ENCODE measurements at regions not wholly inside any gene's neighbourhood (a gene's known extent, or its start where the extent isn't known, plus 50 kb on each side); places are given as distances from the start of the nearest gene placed in this dataset.

DNA sequence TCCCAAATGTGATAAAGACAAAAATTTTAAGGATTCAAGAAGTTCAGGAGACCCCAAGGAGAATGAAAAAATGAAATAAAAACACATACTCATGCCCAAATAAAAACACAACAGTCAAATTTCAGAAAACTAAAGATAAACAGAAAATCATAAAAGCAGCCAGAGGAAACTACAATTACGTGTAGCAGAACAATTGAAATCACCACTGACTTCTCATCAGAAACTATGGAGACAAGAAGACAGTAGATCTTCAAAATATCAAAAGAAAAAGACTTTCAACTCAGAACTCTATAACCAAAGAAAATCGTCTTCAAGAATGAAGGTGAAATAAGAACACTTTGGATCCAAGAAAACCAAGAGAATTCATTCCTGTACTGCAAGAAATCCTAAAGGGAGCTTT is 54.9 kb downstream of the DIO3 start:
- WGBS, 2 donors = 74 to 76% methylated on average over 2 of the region's 2 CpGs
- Histone ChIP-seq H3K27ac (ENCODE audit: low read depth in 2 of 2, low read length in 1 of 2) (no peak overlapping the region), H3K36me3 (ENCODE audit: control insufficient read depth in 2 of 2, insufficient read depth in 2 of 2, low read length in 1 of 2) (no peaks in the 10 kb centered on the region), H3K9me3 (ENCODE audit: control insufficient read depth in 2 of 2, insufficient read depth in 1 of 2, low read depth in 1 of 2, low read length in 1 of 2) (no peaks in the 10 kb centered on the region), H3K4me1 (ENCODE audit: control insufficient read depth in 2 of 2, insufficient read depth in 2 of 2, low read length in 1 of 2) (no peaks in the 10 kb centered on the region), H3K27me3 (ENCODE audit: control insufficient read depth in 1 of 2, insufficient read depth in 2 of 2, low read length in 2 of 2) (no peaks in the 10 kb centered on the region), H3K4me3 (ENCODE audit: low read depth in 1 of 2, low read length in 2 of 2) (no peak overlapping the region)

DNA sequence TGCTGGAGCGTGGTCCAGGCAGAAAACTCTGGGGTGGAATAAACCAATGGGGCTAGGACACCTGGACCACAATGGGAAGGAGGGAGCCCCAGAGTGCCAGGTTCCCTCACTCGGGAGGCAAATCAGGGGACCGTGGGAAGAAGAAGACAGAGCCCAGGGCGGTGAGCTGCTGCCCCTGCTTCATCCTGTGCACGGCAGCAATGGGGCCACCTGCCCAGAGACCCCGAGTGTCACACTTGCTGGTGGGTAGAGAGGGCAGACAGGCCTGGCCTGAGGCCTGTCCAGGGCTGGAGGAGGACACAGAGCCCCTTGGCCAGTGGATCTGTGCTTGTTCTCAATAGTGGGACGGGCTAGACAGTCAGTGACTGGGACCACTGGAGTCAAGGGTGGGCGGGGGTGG is 58.2 kb downstream of the DIO3 start:
- Histone ChIP-seq H3K4me3 (ENCODE audit: low read depth in 1 of 2, low read length in 2 of 2) (no peak overlapping the region), H3K9me3 (ENCODE audit: control insufficient read depth in 2 of 2, insufficient read depth in 1 of 2, low read depth in 1 of 2, low read length in 1 of 2) (no peaks in the 10 kb centered on the region), H3K27me3 (ENCODE audit: control insufficient read depth in 1 of 2, insufficient read depth in 2 of 2, low read length in 2 of 2) (no peaks in the 10 kb centered on the region), H3K4me1 (ENCODE audit: control insufficient read depth in 2 of 2, insufficient read depth in 2 of 2, low read length in 1 of 2) (no peaks in the 10 kb centered on the region), H3K36me3 (ENCODE audit: control insufficient read depth in 2 of 2, insufficient read depth in 2 of 2, low read length in 1 of 2) (no peaks in the 10 kb centered on the region), H3K27ac (ENCODE audit: low read depth in 2 of 2, low read length in 1 of 2) (no peak overlapping the region)
- WGBS, 2 donors = 86% methylated on average over 8 of the region's 8 CpGs

DNA sequence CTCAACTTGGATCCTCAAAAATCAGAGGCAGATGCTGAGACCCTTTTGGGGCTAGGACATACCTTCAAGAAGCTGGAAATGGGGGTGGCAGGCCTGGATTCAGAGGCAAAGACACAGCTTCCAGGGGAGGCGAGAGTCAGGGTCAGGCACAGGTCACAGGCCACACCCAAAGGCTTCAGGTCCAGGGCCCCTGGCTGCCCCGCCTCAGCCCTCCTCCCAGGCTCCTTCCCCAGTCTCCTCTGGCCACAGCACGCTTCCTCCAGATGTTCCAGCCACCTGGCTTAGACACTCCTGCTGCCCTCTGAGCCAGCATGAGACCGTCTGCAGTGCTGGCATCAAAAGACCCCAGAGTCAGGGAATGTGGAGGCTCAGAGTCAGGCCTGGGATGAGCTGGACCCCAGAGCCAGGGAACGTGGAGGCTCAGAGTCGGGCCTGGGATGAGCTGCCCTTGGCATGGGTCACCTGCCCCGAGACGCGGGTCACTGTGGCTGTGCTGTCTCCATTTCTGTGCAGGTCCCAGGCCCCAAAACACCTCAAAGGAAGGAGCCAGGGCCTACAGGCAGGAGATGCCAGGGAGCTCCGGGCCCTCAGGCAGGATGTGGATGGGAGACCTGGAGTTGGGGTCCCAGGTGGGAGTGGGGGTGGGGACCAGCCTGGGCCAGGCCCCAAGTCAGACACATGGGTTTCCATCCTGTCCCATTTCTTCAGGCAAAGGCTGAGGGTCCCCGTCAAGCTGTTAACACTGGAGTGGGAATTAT is 58.9 kb downstream of the DIO3 start:
- WGBS, 2 donors = 85 to 86% methylated on average over 11 of the region's 11 CpGs
- no peak overlapping the region for H3K27ac ChIP-seq (ENCODE audit: low read depth in 2 of 2, low read length in 1 of 2)
- no peaks in the 10 kb centered on the region for H3K9me3 ChIP-seq (ENCODE audit: control insufficient read depth in 2 of 2, insufficient read depth in 1 of 2, low read depth in 1 of 2, low read length in 1 of 2)
- no peaks in the 10 kb centered on the region for H3K27me3 ChIP-seq (ENCODE audit: control insufficient read depth in 1 of 2, insufficient read depth in 2 of 2, low read length in 2 of 2)
- H3K4me1 ChIP-seq (ENCODE audit: control insufficient read depth in 2 of 2, insufficient read depth in 2 of 2, low read length in 1 of 2) = no peaks in the 10 kb centered on the region
- H3K36me3 ChIP-seq (ENCODE audit: control insufficient read depth in 2 of 2, insufficient read depth in 2 of 2, low read length in 1 of 2) = no peaks in the 10 kb centered on the region
- no peak overlapping the region for H3K4me3 ChIP-seq (ENCODE audit: low read depth in 1 of 2, low read length in 2 of 2)

DNA sequence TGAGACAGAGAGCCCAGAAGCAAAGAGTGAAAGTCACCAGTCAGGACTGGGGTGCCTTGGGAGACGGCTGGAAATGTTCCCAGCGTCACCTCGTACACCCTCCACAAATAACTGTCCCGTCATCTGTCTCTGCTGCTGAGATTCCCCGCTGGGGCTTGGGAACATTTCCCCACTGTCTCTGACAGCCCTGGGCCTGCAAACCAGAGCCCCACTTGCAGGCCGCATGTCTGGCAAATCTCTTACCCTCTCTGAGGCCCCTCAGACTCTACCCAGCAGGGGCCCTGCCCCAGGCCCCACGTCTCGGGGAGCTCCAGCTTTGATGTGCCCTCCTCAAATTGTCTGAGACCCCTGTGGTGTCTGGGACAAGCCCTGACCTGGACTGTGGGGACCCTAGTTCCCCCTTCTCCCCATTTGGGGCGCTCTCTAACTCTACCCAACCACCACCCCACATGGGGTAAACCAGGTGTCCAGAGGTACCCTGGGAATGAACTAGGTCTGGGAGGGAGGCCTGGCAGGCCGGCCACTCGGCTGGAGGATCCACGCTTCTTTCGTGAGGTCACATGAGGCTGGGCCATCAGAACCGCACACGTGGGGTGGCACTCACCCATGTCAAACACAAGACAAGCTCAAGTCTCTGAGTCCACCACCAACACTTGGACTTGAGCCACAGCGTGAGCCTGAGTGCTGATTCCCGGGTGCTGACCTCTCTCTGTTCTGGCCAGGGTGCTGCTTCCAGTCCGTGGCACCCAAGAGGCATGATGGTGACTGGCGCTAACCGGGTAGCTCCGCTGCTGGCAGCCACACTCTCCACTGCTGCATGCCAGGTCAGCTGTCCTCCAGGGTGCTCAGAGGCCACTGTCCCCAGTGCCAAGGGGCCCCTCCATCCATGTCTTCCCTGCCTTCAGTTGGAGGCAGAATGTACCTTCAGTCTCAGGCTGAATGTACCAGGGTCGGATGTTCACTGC is 59.8 kb downstream of the DIO3 start:
- Histone ChIP-seq H3K36me3 (ENCODE audit: control insufficient read depth in 2 of 2, insufficient read depth in 2 of 2, low read length in 1 of 2) (no peaks in the 10 kb centered on the region), H3K4me3 (ENCODE audit: low read depth in 1 of 2, low read length in 2 of 2) (no peak overlapping the region), H3K9me3 (ENCODE audit: control insufficient read depth in 2 of 2, insufficient read depth in 1 of 2, low read depth in 1 of 2, low read length in 1 of 2) (no peaks in the 10 kb centered on the region), H3K4me1 (ENCODE audit: control insufficient read depth in 2 of 2, insufficient read depth in 2 of 2, low read length in 1 of 2) (no peaks in the 10 kb centered on the region), H3K27ac (ENCODE audit: low read depth in 2 of 2, low read length in 1 of 2) (no peak overlapping the region), H3K27me3 (ENCODE audit: control insufficient read depth in 1 of 2, insufficient read depth in 2 of 2, low read length in 2 of 2) (no peaks in the 10 kb centered on the region)
- WGBS, 2 donors = 88 to 89% methylated on average over 22 of the region's 22 CpGs

DNA sequence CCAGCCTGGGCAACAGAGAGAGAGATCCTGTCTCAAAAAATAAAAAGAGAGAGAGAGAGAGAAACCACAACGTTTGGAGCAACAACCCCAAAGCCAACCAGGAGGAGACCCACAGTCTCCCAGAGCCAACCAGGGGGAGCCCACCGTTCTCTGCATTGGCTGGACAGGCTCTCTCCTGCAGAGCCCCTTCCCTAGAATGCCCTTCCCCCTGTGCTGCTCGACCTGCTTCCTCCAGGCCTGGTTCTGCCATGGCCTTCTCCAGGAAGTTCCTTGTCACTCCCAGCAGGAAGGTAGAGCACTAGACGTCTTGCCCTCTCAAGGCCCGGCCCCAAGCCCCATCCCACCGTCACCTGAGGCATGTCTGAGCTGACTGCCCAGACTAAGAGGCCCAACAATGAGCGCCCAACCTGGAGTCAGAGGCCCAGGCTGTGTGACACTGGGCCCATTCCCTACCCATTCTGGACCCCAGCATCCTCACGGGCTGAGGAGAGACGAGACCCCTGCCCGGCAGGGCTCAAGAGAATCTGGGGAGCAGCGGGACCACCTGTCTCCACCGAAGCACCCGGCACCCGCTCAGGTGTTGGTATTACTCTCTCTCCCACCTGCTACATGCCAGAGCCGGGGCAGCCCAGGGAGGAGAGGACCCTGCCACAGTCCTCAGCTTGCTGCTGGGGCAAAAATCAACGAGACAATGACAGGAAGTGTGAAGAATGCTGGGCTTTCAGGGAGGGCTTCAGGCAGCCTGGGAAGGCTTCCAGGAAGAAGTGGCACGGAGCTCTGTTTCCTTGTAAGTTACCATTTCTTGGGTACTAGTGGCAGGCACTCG is 61.2 kb downstream of the DIO3 start:
- Histone ChIP-seq H3K4me1 (ENCODE audit: control insufficient read depth in 2 of 2, insufficient read depth in 2 of 2, low read length in 1 of 2) (no peaks in the 10 kb centered on the region), H3K27ac (ENCODE audit: low read depth in 2 of 2, low read length in 1 of 2) (no peak overlapping the region), H3K4me3 (ENCODE audit: low read depth in 1 of 2, low read length in 2 of 2) (no peak overlapping the region), H3K36me3 (ENCODE audit: control insufficient read depth in 2 of 2, insufficient read depth in 2 of 2, low read length in 1 of 2) (no peaks in the 10 kb centered on the region), H3K9me3 (ENCODE audit: control insufficient read depth in 2 of 2, insufficient read depth in 1 of 2, low read depth in 1 of 2, low read length in 1 of 2) (no peaks in the 10 kb centered on the region), H3K27me3 (ENCODE audit: control insufficient read depth in 1 of 2, insufficient read depth in 2 of 2, low read length in 2 of 2) (no peaks in the 10 kb centered on the region)
- WGBS, 2 donors = 71 to 79% methylated on average over 18 of the region's 18 CpGs

DNA sequence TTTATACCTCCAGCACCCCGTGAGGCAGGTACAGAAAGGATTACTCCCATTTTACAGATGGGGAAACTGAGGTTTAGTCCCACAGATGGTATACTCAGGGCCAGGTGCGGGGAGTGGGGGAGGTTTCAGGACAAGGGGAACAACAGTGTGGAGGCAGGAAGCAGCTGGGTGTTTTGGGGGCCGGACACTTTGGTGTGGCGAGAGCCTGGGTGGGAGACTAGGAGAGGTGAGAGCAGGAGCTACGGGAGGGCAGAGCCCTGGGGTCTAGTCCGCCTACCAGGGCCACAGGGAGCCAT is 61.7 kb downstream of the DIO3 start:
- WGBS, 2 donors = 86 to 92% methylated on average over 6 of the region's 6 CpGs
- H3K9me3 ChIP-seq (ENCODE audit: control insufficient read depth in 2 of 2, insufficient read depth in 1 of 2, low read depth in 1 of 2, low read length in 1 of 2) = no peaks in the 10 kb centered on the region
- H3K4me1 ChIP-seq (ENCODE audit: control insufficient read depth in 2 of 2, insufficient read depth in 2 of 2, low read length in 1 of 2) = peaks cover 0 to under 1% of the 10 kb centered on the region in 2 donors
- no peak overlapping the region for H3K4me3 ChIP-seq (ENCODE audit: low read depth in 1 of 2, low read length in 2 of 2)
- no peaks in the 10 kb centered on the region for H3K36me3 ChIP-seq (ENCODE audit: control insufficient read depth in 2 of 2, insufficient read depth in 2 of 2, low read length in 1 of 2)
- H3K27me3 ChIP-seq (ENCODE audit: control insufficient read depth in 1 of 2, insufficient read depth in 2 of 2, low read length in 2 of 2) = no peaks in the 10 kb centered on the region
- H3K27ac ChIP-seq (ENCODE audit: low read depth in 2 of 2, low read length in 1 of 2) = no peak overlapping the region

DNA sequence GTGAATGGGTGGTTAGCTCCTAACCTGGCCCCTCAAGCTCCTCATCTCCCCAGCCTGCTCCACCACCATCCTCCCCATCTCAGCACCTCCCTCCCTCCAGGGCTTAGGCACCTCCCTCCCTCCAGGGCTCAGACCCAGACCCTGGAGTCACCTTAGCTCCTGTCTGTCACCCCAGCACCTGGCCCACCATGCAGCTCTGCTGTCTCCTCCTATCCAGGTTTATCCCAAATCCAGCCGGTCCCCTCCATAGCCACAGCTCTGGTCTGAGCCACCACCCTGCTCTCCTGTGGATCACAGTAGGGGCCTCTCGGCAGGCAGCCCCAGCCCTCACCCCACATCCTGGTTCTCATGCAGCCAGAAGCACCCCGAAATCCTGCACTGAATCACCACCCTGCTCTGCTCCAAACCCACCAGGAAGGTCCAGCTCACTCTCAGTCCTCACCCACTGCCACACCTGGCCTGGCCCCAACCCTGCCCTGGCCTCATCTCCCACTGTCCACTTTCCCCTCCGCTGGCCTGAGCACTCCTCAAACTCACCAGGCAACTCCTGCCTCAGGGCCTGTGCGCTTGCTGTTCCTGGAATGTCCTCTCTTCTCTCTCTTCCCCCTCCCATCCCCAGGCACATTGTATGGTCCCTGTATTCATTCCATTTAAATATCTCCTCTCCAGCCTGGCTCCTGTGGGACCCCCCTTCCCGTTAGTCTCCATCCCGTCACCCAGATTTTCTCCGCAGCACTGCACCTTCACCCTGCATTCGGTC is 62.6 kb downstream of the DIO3 start:
- Histone ChIP-seq H3K9me3 (ENCODE audit: control insufficient read depth in 2 of 2, insufficient read depth in 1 of 2, low read depth in 1 of 2, low read length in 1 of 2) (no peaks in the 10 kb centered on the region), H3K27ac (ENCODE audit: low read depth in 2 of 2, low read length in 1 of 2) (no peak overlapping the region), H3K36me3 (ENCODE audit: control insufficient read depth in 2 of 2, insufficient read depth in 2 of 2, low read length in 1 of 2) (no peaks in the 10 kb centered on the region), H3K4me3 (ENCODE audit: low read depth in 1 of 2, low read length in 2 of 2) (no peak overlapping the region), H3K4me1 (ENCODE audit: control insufficient read depth in 2 of 2, insufficient read depth in 2 of 2, low read length in 1 of 2) (peaks cover 0 to 5% of the 10 kb centered on the region in 2 donors), H3K27me3 (ENCODE audit: control insufficient read depth in 1 of 2, insufficient read depth in 2 of 2, low read length in 2 of 2) (no peaks in the 10 kb centered on the region)
- WGBS, 2 donors = 86 to 90% methylated on average over 9 of the region's 9 CpGs

DNA sequence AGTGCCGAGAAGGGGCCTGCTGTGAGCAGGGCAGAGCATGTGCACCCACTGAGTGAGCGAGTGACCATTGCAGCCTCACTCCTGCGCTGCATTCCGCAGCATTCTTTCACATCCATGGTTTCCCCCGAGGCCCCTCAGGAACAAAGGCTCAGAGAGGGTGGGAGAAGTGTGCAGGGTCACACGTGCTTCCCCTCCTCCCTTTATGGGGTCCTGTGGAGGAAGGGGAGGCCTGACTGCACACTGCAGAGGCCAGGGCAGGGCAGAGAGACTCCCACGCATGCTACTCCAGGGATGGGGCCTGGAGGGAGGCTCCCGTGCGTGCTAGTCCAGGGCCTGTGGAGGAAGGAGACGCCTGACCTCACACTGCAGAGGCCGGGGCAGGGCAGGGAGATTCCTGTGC is 63.2 kb downstream of the DIO3 start:
- Histone ChIP-seq H3K4me1 (ENCODE audit: control insufficient read depth in 2 of 2, insufficient read depth in 2 of 2, low read length in 1 of 2) (peaks cover 0 to 5% of the 10 kb centered on the region in 2 donors), H3K27ac (ENCODE audit: low read depth in 2 of 2, low read length in 1 of 2) (no peak overlapping the region), H3K4me3 (ENCODE audit: low read depth in 1 of 2, low read length in 2 of 2) (no peak overlapping the region), H3K27me3 (ENCODE audit: control insufficient read depth in 1 of 2, insufficient read depth in 2 of 2, low read length in 2 of 2) (no peaks in the 10 kb centered on the region), H3K36me3 (ENCODE audit: control insufficient read depth in 2 of 2, insufficient read depth in 2 of 2, low read length in 1 of 2) (no peaks in the 10 kb centered on the region), H3K9me3 (ENCODE audit: control insufficient read depth in 2 of 2, insufficient read depth in 1 of 2, low read depth in 1 of 2, low read length in 1 of 2) (no peaks in the 10 kb centered on the region)
- WGBS, 2 donors = 78 to 80% methylated on average over 11 of the region's 11 CpGs
